GM18508 (cell line): ENCODE measurements at regions not wholly inside any gene's neighbourhood (a gene's known extent, or its start where the extent isn't known, plus 50 kb on each side); places are given as distances from the start of the nearest gene placed in this dataset.

Experiments
- ATAC-seq: cut with Tn5 transposase; IDR thresholded peaks from one replicate; pipeline ENCODE4 v1.9.1; 2021; ENCODE audit warnings: moderate number of reproducible peaks; ENCODE audit not compliant: insufficient read depth, unreplicated experiment

DNA sequence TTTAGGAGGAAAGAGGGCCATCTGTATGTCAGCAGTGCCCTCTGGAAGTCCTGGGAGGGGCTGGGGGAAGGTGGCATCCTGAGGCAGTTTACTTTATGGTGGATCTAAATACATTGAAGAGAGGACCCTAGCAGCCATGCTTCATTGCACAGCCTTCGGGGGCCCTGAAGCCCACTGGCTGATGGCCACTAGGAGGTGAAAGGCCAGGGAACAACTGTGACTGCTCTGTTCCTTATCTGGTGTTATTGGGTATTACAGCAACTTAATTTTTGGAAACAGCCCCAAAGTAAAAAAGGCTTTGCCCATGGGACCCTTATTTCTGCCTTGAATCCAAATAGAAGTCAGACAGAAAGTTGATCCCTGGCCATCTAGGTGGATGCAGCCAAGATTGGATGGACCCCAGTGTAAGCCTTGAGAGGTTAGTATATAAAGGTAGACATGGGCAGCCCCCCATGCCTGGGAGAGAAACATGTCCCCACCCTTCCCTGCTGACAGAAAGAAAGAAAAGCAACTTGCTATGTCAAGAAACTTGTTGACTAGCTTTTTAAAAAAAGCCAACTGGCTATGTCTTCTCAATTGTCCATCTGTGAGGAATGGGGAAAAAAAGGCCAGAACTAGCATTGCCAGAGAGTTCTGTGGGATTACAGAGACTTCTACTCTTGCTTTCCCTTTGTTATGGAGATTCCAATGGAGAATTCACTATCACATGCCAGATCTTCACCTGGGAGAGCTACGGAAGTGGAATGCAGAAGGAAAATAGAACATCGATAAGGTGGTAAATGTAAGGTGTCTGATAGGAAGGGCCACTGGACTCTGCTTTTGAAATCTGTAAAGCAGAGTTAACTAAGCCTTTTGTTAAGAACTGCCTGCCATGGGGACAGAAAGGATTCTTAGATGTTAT, 58.6 kb upstream of the OSR1 start:
- ATAC-seq, result no peak

DNA sequence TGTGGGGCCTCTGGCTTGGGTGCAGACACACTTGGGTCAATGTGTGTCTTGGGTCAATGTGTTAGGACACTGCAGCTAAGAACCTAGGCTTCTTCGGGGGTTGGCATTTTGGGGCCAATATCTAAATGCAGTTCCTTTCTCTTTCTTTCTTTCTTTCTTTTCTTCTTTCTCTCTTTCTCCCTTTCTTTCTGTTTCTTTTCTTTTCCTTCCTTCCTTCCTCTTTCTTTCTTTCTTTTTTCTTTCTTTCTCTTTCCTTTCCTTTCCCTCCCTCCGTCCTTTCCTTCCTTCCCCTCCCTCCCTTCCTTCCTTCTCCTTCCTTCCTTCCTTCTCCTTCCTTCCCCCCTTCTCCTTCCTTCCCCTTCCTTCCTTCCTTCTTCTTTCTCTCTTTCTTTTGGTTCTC, 57.7 kb upstream of the OSR1 start:
- no peak for ATAC-seq

DNA sequence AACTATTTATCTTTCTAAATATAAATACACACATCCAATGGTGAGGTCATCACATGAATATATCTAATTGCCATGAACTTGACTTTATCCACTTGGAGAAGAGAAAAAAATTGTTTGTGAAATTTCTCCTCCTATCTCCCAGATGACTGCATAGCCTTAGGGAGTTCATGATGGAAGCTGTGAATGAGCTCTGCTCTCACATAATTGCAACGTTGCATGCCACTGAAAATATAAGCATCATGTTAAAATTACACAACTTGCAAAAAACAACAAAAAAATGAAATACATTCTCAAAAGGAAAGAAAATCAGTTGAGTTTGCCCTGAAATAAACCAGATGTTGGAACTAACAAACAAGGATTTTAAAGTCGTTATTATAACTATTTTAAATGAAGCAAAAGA, 50.6 kb upstream of the OSR1 start:
- ATAC-seq, result no peak

DNA sequence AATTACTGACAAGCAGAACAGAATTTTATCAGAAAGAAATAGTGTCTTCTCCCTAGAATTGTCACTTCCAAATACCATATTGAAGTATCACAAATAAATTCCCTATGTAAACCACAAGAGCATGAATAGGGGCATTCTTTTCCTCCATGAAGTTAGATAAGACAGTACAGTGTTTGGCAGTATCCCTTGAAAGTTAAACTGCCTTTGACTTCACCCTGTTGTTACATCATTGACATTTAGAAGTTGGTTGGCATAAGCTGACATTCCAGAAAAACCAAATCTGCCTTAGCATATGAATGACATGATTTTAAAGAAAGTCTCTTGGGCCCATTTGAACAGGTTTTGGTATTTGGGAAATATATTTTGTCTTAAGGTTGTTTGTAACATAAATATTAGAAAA, 50.2 kb upstream of the OSR1 start:
- no peak for ATAC-seq
